Stimulated activated CD4-positive, alpha-beta T cell treated with anti-CD3 and anti-CD28 coated beads, TNF-alpha, amount 100 ng/mL, for 24 hours (primary cell): ENCODE measurements at regions not wholly inside any gene's neighbourhood (a gene's known extent, or its start where the extent isn't known, plus 50 kb on each side); places are given as distances from the start of the nearest gene placed in this dataset.
"Not testable (repeated sequence)": the region's sequence is repeated elsewhere in the genome, so short reads cannot be mapped to it uniquely, and the experiment has no call there.

Source experiments
- DNase-seq, 3 experiments: peaks; one replicate each; pipeline ENCODE4 v3.0.0-alpha.2; 2020; ENCODE audit warnings: low read depth in 3 of 3

DNA sequence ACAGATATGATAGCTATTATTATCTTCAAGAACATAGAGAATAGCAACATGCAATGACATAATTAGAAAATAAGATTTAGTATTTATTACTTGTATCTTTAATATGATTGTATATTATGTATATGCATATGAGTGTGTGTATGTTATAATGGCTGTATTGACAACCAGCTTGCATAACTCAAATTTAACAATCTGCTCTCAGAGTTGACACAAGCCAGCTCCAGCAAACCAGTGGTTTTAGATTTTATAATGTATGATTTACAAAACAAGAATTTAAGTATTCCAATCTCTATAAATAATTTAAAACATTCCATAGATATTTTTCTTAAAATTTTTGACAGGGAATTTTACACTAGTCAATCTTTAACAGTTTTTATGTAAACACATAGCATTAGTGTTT is 935.9 kb upstream of the EPHA5 start:
- no peak for DNase-seq

DNA sequence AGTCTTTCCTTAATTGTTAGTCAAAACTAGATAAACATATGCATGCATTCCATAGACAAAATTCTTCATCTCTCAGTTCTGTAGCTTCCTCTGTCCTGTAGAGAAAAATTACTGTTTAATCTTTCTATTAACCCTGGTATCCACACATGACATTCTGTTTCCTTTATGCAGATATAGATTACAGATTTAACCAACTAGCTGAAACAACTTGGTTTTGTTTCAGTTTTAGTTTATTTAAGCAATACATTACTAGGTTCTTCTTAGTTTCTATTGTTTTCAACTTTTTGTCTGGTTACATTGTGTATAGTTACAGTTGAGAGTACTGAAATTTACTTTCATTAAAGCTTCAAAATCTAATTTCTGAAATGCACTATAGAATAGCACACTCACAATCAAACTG is 933.9 kb upstream of the EPHA5 start:
- DNase-seq, result no peak

GRCh38 chr4:66602622-66603021 is 932.3 kb upstream of the EPHA5 start:
- no peak for DNase-seq

DNA sequence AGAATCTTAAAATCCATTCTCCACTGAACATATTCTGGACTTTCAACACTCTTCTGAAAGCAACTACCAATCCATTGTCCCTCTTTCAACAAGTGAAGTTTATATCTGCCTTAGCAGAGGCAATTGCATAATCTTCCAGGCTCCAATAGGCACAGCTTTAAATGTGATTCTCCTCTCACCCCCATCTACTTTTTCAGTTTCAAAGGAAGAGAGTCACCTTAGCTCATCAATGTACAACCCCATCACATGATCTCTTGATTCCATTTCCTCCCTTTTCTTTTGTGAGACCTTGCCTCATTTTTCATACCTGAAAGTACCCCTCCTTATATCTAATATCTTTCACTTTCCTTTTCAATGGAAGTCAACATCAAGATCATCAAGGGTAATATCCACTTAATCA is 921.7 kb upstream of the EPHA5 start:
- no peak for DNase-seq

- no peak for DNase-seq
Observed at GRCh38 chr4:66590488-66591215, 920.4 kb upstream of the EPHA5 start.

DNA sequence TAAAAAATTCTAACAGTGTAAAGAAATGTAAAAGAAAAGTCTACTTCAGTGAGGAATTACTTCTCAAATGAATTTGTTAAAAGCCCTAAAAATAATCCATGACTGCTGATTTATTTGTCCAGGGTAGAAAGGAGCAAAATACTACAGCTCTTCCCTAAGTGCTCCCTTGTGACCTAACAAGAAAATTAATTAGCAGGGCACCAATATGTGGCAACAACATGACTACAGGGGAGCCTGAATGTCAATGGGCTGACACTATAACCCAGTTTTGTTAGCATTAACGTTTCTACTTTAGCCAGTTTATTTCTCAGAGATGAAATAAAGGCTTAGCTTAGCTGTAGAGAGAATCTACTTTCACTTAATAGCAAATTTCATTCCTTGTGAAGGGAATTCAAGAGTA is 918.9 kb upstream of the EPHA5 start:
- DNase-seq, result no peak

DNA sequence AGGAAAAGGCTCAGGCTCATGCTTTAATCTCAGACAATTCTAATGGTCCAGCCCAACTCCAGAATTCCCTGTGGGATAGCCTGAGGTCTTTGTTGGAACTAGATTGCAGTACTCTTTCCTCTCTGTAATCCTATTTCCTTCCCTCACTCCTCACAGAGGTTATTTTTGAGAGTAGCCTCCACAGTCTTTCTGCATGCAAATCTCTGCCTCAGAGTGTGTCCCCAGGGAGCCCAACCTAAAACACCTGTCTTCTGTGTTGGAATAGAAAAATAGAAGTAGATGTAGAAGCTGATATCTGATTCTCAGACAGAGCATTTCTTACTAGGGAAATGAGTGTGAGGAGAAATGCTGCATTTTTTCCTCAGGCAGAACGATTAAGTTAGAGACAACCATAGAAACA is 915.5 kb upstream of the EPHA5 start:
- DNase-seq, result no peak

- DNase-seq, result no peak
Observed at GRCh38 chr4:66577922-66578321, 907.6 kb upstream of the EPHA5 start.

DNA sequence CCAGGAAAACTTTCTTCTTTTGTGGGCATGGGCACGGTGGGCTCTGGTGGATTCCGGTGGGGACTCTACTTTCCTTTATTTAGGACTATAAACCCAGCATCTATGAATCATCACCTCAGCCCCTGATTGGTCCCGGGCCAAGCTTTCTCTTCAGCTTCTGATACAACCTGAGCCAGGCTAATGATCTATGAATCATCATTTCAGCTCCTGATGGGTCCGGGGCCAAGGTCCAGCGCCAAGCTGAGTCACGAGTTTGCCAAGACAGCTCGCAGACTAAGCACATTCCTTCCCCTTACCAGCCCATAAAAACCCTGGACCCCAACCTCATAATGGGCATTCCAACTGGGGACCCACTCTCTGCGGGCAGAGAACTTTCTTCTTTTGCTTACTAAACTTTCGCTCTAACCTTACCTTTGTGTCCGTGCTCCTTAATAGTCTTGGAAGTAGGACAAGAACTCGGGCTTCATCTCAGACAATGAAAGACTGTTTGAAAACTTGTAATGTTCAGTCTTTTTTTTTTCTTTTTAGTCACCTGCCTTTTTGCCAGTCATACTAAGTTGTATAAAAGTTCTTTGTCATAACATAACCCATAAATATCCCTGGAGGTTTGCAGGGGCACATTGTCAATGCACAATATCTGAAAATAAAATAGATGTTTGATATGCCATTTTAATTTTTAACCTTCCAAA is 904.9 kb upstream of the EPHA5 start:
- DNase-seq, result no peak

GRCh38 chr4:66574145-66574978 is 904.1 kb upstream of the EPHA5 start:
- DNase-seq, result no peak

DNA sequence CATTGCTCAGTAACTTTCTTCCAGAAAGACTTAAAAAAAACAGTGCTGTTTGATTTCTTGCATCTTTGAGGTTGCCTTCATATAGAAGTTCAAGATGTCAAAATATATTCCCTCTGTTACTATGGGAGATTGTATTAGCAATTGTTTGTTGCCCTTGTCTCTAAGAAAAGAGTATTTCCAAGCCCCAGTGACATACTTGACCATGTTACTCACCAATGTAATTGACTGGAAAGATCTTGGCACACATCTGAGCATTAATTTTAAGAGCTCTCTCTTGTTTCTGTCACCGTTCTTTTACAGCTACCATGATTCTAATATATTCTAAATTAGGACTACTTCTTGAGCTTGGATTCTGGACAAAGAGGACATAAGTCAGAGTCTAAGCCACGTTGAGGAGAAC is 902.7 kb upstream of the EPHA5 start:
- DNase-seq, result no peak

DNA sequence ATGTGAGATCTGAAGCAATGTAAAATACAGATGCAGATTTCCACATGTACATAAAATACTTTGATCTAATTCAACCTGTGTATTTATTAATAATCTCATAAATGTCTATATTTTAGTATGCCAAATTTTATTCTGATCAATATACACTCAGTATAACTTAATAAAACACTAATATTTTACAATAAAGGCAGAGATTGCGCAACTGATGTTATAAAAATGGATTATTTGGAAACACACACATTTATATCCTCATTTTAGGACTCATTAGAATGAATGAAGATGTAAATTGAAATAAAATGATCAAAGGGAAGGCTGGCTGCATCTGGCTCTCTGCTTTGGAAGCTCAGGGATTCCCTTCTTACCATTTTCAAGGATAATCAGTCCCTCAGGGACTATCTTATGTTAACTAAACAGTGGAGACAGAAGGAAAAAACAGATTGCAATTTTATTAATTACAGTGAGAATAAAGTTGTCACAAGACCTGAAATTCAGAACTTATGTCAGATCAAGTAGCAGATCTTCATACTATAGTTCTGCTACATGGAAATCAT is 900.9 kb upstream of the EPHA5 start:
- DNase-seq, result no peak

DNA sequence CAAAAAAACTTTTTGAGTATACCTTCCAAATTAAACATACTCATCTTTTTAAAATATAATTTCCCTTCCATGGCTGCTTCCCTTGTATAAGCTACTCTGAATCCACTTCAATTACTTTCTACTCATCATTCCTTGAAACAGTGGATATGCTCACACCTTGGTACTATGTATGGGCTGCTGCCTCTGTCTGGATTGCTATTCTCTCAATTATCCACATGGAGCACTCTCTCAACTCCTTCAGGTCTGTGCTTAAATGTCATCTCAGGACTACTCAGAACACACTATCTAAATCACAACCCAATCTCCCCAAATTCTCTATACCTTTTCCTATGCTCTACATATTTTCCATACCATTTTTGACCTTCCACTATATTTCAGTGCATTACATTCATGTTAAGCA is 898.9 kb upstream of the EPHA5 start:
- no peak for DNase-seq

- no peak for DNase-seq
Observed at GRCh38 chr4:66568431-66568830, 898.1 kb upstream of the EPHA5 start.

- no peak for DNase-seq
Observed at GRCh38 chr4:66568001-66568400, 897.7 kb upstream of the EPHA5 start.

GRCh38 chr4:66567551-66567950 is 897.3 kb upstream of the EPHA5 start:
- no peak for DNase-seq

DNA sequence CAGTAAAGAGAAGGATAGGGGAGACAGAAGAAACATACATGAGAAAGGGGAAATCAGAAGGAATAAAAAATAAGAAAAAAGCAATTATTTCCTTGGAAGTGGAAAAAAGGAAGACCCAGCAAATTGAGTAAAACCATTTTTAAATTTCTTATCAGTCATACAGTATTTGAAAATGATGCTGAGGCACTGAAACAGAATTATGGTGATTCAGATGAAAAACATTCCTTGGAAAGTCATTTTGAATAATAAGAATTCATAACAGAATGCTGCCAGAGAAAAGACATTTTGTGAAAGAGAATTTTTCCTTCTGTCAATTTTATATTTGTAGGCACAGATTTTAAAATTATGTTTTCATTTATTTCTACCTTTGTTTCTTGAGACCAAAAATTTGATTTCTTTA is 895.5 kb upstream of the EPHA5 start:
- no peak for DNase-seq

- no peak for DNase-seq
Observed at GRCh38 chr4:66564901-66565651, 894.8 kb upstream of the EPHA5 start.

GRCh38 chr4:66562276-66562806 is 892.1 kb upstream of the EPHA5 start:
- DNase-seq, result no peak

DNA sequence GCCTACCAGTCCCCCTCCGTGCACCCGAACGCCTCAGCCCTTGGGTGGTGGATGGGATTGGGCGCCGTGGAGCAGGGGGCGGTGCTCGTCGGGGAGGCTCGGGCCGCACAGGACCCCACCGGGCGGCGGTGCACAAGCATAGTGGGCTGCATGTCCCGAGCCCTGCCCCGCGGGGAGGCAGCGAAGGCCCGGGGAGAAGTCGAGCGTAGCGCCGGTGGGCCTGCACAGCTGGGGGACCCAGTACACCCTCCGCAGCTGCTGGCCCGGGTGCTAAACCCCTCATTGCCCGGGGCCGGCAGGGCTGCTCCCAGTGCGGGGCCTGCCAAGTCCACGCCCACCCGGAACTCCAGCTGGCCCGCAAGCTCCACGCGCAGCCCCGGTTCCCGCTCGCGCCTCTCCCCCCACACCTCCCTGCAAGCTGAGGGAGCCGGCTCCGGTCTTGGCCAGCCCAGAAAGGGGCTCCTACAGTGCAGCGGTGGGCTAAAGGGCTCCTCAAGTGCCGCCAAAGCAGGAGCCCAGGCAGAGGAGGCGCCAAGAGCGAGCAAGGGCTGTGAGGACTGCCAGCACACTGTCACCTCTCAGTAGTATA is 891.3 kb upstream of the EPHA5 start:
- DNase-seq, result not testable (repeated sequence)

DNA sequence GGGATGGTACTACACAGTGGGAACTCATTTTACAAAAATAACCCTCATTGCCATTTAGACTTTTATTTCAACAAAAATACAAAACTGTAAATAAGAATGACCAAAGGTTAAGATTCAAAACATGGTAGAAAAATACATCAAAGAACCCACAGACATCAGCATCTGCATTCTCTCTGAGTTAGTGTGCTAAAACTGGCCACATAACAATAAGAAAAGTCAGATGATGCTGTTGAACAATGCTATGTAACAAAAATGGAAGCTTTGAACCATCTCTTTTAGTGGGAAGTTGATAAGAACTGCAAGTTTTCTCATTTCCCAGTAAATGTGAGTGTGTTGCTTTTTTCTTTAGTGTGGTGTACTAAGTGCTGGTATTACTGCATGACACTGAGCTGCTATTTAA is 888.4 kb upstream of the EPHA5 start:
- DNase-seq, result no peak
